GM18907 (cell line): ENCODE measurements at regions not wholly inside any gene's neighbourhood (a gene's known extent, or its start where the extent isn't known, plus 50 kb on each side); places are given as distances from the start of the nearest gene placed in this dataset.

Experiments
- ATAC-seq: cut with Tn5 transposase; IDR thresholded peaks from one replicate; pipeline ENCODE4 v1.9.1; 2021; ENCODE audit warnings: mild to moderate bottlenecking, moderate library complexity; ENCODE audit not compliant: unreplicated experiment

DNA sequence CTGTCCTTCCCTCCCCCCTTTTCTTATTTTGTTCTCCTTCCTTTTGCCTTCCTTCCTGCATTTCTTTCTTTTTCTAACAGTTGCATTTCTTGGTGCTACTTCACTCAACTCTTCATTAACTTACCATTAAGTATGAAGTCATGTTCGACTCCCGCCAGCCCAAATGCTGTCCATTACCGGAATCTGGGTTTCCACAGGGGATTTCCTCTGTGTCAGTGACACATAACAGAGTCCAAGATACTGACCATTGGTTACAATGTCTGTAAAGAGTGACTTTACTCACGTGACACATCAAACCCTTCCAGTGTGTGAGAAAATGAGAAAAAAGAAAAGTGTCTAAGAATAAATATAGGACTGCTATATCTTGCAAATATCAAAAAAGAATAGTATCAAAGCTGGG lies 500.0 kb upstream of the FRG1 start:
- ATAC-seq: no peak

DNA sequence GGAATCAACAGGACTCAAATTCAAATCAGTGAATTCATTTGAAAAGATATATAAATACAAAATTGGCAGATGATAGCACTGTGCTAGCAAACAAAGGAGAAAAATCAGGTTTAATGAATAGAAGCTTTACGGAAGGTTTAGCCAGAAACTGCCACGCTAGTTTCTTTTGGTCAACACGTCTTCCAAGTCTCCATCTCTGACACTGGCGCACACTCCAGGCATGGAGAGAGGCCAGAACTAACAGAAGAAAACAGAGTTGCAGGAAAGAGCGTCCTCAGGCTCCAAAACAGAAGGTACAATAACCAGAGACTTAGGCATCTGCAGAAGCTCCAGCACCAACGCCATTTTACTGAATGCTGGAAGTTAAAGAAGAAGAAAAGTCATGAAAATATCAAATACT lies 497.3 kb upstream of the FRG1 start:
- ATAC-seq: no peak

DNA sequence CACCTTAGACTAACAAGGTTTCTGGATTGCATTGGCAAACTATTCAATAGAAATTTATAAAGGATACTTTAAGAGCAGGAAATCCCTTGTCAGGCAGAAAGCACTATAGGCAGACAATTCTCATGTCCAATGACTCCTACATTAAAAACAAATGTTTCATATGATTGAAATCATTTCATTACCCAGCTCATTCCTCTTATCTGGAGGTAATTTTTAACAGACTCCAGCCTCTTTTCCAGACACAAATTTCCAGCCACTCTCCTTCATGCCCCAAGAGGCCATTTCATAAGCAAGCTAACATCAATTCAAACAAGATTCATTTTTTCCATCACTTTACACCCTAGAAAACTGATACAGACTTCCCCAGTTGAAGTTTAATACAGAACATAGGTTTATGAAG lies 495.1 kb upstream of the FRG1 start:
- ATAC-seq: no peak

DNA sequence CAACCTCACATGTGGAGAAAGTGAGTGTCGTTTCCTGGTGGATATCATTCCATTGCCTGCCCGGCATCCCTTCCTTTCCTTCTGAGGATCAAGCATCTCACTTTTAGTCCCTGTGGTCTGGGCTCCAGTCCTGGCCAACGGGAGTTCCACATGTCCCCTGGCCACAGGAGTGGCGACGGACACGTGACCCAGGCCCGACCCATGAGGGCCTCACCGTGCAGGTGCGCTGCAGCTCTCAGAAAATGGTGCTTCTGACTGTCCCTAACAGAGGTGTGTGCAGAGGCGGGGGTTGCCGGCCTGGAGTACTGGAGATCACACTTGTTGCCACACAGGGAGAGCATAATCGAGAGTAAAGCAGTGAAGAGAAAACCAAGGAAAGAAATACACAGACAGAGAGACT lies 476.9 kb upstream of the FRG1 start:
- ATAC-seq: no peak

DNA sequence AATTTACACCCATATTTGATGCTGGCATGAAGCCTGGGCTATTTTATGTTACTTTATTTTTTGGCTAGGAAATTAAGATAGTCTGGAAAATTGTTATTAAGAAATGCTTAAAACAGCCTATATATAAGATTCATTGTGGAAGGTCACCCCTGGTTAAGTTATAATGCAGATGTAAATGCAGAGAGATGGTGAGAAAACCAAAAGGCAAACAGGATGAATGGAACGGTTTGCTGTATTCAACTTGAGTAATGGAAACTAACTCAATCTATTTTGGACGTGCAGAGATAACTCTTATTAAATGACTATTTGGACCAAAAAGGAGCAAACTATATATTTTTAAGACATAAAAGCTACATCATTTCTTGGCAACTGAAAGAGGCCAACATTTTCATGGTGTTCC lies 446.3 kb upstream of the FRG1 start:
- no peak for ATAC-seq

DNA sequence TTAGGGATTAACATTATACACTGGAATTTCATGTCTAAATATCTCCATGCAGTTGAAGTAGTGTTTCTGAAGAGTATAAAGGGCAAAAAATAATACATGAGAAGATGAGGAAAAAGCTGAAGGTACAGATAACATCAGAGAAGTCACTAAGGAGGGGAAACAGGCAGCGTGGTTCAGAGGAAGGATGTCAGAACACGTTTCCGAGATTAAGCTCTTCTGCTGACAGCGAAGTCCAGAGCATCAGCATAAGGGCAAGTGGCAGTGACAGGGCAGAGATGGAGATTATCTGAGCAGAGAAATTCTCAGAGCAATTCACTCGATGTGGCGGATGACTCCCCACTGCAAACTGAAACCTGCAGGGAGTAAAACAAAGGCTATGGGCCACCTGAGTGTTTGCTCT lies 443.2 kb upstream of the FRG1 start:
- ATAC-seq: no peak

DNA sequence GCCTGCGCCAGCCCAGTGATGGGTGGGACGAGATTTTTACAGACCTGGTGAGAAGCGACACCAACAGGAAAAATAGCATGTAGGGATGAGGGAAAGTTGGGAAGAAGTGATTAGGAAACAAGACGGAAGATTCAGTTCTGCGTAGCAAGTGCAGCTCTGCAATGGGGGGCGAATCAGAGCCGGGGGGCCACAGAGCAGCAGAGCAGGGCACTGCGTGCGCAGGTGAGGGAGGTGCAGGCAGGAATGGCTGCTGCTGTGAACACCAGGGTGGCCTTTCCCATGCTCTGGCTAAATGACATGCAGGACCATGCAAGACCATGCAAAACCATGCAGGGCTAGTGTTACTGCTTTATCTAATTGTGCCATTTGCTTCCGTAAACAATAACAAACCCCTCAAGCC lies 442.7 kb upstream of the FRG1 start:
- no peak for ATAC-seq

DNA sequence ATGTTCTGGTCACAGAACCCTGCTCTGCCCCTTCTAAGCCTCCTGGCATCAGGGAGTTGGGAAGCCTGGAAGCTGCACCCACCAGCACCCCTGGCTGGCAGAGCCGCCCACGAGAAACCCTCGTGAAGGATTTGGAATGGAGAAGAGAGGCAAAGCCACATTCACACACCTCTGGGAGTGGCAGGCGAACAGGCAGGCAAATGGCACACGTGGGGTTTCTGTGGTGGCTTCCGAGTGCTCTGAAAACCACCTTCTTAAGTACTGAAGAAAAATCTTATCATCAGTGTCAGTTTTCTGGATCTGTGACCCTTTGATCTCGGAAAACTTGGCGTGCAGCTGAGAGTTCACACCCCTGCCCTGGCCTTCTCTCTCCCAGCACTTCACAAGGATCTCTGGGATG lies 442.2 kb upstream of the FRG1 start:
- no peak for ATAC-seq

DNA sequence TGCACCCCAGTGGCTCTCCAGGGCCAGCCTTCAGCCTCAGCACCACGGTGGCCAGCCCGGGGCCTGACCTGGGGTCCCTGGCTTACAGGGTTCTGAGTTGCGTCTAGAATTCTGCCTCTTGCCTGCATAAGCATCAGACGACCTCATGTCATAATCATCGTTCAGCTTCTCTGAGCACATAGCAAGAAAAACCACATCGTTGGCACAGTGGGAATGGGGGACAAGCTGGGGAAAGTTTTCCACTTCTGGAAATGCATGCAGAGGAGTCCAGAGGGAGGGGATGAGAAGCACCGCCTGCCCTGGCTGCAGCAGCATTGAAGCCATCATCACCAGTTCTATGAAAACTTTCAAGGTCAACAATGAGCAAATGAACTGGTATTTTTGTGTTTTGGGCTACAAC lies 441.0 kb upstream of the FRG1 start:
- no peak for ATAC-seq

DNA sequence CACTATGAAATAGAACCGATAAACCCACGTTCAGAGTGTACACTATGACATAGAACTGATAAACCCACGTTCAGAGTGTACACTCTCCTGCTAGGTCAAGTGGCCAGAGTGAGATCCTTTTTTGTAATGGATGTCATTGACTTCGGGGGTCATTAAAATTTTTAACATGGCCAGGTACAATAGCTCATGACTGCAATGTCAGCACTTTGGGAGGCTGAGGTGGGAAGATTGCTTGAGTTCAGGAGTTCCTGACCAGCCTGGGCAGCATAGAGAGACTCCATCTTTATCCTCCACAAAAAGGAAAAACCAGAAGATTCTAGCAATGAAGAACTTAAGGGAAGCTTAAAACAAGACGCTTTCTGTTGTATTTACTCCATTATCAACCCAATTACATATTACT lies 439.7 kb upstream of the FRG1 start:
- ATAC-seq: no peak

DNA sequence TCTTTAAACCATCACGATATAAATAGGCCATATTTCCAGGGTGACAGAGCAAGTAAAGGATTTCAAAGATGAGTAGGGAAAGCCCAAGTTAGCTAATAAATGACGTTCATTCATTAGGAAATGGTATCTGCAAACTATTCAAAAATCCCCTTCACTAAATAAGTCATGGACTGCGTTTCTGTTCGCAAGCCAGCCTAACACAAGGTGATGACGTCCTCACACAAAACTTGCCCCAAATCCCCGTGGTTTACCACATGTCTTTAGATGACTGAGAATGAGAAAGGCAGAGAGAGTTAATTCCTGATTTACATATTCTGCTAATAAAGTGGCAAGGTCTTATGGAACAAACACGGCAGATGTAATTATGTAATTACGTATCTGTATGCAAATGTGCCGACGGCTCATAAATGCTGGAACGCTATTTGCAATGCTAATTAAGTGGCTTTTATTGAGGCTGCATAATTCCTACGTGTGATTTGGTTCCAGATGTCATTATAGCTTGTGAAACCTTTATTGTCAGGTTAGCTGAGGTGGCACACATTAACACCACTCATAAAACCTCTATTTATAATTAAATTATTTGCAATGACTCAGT lies 437.7 kb upstream of the FRG1 start:
- peak; percentile 83 for ATAC-seq

DNA sequence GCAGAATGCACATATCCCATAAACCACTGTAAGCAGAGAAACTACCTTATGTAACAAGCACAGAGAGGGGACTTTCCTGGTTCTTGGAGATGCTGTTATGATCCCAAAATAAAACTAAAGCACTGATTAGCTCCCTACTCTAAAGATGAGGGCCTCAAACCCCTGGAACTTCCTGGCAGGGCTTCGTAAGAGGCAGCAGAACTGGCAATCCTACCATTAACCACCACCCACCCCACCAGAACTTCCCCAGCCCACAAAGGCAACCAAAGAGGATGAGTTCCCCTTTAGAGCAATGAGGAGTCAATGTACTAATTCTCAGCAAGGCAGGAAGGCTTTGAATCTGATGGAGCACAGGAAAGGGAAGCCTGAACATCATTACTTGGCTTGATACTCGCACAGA lies 436.5 kb upstream of the FRG1 start:
- no peak for ATAC-seq

DNA sequence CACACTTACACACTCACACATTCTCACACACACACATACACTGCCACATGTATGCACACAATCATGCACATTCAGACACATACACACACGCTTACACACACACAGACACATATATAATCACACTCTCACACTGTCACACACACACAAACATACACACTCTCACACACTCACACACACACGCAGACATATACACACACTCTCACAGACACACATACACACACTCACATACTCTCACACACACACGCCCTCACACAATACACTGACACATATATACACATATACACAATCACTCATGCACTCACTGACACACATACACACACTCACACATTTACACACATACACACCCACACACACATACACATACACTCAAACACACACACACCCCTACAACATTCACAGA lies 435.3 kb upstream of the FRG1 start:
- no peak for ATAC-seq

DNA sequence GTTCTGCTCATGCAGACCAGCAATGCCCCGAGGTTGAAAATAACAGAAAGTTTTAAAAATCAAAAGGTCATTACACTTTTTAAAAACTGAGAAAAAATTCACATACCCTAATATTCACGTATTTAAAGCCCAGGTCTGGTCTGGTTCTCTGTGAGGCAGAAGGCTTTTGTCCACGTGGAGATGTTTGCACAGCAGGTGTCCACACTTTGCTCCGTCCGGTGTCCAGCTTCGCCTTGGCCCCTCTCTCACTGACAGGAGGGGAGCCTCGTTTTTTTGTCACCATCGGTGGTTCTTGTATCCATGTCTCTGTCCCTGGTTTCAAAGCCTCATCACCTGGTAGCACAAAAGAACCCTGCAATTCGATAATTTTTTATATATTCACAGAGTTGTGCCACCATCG lies 434.6 kb upstream of the FRG1 start:
- ATAC-seq: no peak

DNA sequence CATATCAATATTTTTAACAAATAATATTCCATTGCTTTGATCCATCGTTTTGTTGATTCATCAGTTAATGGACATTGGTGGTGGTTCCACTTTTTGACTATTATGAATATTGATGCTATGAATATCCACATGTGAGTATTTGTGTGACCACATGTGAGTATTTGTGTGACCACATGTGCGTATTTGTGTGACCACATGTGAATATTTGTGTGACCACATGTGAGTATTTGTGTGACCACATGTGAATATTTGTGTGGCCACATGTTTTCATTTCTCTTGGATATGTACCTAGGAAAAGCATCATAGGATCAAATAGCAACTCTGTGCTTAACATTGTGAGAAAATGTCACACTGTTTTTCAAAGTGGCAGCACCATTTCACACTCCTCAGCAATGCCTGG lies 433.6 kb upstream of the FRG1 start:
- no peak for ATAC-seq

DNA sequence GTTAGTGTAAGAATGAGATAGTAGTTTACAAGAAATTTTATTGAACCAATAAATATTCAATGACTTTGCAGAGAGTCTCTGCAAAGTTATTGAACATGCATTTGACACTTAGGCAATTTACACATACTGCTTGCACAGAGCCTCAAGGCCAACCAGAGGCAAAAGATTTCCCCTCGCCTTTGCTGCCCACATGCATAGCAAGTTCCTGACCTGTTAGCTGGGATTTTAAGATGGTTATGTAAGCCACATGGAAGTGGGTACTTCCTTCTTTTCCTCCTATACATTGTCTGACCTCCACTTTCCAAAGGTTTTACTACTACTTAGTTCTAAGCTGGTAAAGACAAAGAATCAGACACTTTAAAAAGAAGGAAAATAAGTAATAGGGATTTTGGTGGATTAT lies 430.1 kb upstream of the FRG1 start:
- no peak for ATAC-seq

DNA sequence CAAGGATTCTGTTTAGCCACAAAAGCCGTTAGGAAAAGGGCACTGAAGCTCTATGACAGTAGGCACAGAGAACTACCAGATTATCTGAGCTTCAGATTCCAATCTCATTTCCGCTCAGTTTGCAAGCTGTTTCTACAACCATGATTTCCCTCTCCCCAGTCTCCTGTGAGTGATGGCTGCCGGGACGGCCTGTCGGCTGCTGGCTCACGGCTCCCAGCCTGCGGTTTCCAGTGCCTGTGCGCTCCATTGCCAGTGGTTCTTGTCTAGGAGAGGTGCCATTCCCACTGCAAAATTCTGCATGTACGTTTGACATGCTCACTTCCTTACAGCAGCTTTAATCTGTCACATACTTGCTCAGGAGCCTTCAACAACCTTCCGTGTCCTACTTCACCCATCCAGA lies 429.1 kb upstream of the FRG1 start:
- ATAC-seq: no peak

DNA sequence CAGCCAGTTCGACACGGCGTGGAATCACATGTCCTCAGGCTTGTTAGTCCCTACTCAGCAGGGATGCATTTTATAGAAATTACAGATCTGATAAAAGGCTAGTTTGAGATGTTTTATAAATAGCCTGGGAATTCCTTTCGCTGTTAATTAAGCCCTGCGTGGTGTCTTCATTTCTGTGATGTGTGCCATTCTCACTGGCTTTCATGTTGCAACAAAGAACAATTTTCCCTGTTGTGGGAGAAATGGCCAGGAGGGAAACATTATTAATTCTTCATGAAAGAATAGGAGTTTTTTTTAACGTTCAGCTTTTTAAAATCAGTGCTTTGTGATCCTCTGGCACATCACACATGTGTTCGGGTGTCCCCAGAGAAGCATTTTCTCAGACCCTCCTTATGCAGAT lies 427.3 kb upstream of the FRG1 start:
- no peak for ATAC-seq

DNA sequence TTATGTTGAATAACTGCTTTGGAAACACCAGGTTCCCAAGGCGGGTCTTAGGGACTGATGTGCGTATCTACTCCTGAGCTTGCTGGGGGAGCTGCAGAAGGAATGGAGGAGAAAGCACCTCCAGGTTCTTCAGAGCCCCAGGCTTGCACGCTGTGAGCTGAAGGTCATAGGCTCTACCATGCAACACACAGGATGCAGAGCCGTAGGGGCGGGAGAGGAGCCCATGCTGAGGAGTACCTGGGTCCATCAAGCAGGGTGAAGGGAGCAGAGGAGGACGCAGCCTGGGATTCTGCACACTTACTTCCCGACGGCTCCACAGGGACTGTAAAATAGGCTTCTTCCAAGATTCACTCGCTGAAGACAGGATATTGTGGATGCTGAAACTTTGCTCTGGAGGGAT lies 426.5 kb upstream of the FRG1 start:
- no peak for ATAC-seq

DNA sequence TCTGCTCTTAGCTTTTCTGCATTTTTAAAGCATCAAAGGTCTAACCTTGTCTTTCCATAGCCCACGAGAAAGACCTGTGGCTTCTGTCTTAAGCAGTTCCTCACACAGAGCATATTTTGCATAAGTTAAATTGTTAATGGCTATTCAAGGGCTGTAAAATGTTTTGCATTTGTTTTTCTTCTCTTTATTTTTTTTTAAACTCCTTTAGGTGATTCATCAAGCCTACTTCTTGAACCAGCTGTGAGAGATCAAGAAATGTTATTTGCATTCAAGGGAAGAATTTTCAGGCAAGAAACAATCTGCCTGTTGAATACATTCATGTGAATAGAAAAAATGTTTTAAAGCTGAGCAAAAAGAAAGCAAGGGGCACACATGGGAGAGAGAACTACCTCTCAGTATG lies 423.8 kb upstream of the FRG1 start:
- no peak for ATAC-seq

DNA sequence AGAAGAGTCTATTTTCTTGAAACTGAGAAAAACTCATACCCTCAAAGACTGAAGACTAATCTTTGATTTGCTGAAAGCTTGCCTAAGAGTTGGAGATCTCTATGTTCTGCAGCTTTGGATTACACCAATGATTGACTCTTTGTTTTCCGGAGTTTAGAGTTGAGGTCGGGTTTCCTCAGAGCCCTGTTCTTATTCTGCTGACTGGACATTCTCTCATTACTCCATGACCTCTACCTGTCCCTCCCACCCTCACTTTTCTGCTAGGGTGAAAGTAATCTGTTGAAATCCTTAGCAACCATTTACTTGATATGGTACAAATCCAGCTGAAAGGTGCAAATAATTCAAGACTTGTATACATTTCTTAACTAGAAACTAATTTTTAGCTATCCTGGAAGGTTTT lies 421.5 kb upstream of the FRG1 start:
- ATAC-seq: no peak

DNA sequence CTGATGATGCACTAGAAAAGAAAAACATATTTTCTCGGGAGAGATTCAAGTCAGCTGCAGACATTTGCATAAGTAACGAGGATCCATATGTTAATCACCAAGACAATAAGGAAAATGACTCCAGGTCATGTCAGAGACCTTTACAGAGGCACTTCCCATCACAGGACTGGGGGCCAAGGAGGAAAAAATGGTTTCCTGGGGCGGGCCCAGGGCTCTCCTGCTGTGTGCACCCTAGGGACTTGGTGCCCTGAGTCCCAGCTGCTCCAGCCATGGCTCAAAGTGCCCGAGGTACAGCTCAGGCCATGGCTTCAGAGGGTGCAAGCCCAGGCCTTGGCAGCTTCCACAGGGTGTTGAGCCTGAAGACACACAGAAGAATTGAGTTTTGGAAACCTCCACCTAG lies 415.4 kb upstream of the FRG1 start:
- no peak for ATAC-seq

DNA sequence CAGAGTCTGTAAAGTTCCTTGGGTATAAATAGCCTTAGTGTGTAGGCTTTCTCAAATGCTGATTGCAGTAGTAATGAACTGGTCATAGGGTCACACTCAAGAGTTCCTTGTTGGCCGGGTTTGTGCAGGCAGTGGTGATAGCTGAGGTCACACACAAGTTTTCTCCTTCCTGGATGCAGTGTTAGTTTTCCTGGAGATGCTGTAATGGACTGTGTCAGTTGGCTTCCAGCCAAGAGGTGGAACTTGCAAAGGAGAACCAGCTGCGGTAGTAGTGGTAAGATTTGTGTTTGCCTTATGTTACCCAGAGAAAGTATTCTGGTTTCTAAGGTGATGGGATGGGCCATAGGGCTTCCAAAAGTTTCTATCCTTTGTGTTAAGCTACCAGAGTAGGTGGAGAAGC lies 409.8 kb upstream of the FRG1 start:
- ATAC-seq: no peak

DNA sequence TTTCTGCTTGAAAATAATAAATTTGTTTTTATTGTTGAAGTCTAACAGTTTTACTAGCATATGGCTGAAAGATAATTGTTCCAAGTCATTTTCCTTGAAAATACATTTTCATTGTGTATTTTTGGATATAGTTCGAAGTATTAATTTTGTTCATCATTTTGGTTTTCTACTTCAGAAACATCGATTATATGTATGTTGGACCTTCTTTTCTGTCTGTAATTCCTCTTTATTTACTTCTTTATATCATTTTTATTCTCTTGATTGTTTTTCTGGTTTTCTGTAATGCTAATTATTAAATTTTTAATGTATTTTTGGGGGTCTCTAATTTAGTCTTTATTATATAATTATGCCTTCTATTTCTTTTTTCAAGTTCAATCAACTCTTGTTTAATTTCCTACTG lies 407.1 kb upstream of the FRG1 start:
- no peak for ATAC-seq
